Pancreas (tissue), 10 donors: ENCODE measurements at regions not wholly inside any gene's neighbourhood (a gene's known extent, or its start where the extent isn't known, plus 50 kb on each side); places are given as distances from the start of the nearest gene placed in this dataset.

Experiments
- ATAC-seq, 4 donors: fragments of 200-7000 bp; cut with Tn5 transposase; one replicate each; pipeline versions ENCODE4 v1.8.0 to v1.9.1; 2020; ENCODE audit warnings: mild to moderate bottlenecking in 4 of 4, moderate library complexity in 4 of 4
- DNase-seq, 6 donors: peaks; one replicate each; pipeline ENCODE4 v3.0.0-alpha.2; 2020
- FAIRE-seq: peaks from 2 replicates; lab custom pipeline; 2012; peaks lifted over from hg19 to GRCh38; lab: Jason Lieb, UNC
- H3K27ac ChIP-seq, 4 donors: fragments of 200-600 bp; sonication (generic); 1 replicate in 3 of 4; 2 replicates in 1 of 4; pipeline versions ENCODE4 v1.5.0 to v1.8.0; 2020
- H3K27me3 ChIP-seq, 4 donors: fragments of 200-600 bp; one replicate each; pipeline ENCODE4 v1.8.0; 2021
- H3K36me3 ChIP-seq, 3 donors: fragments of 200-600 bp; sonication (generic) in 1 of 3; one replicate each; pipeline versions ENCODE4 v1.5.0 to v1.8.0; 2020 to 2021
- H3K4me1 ChIP-seq, 3 donors: fragments of 200-600 bp; one replicate each; pipeline ENCODE4 v1.8.0; 2021
- H3K4me3 ChIP-seq, 4 donors: fragments of 200-600 bp; sonication (generic) in 2 of 4; one replicate each; pipeline versions ENCODE4 v1.5.0 to v1.8.0; 2020 to 2021
- H3K9me3 ChIP-seq, 4 donors: fragments of 200-600 bp; one replicate each; pipeline ENCODE4 v1.8.0; 2021
- CTCF ChIP-seq, 4 donors: fragments of 200-600 bp; sonication (generic) in 3 of 4; IDR thresholded peaks; one replicate each; pipeline versions ENCODE4 v1.5.0 to v1.8.0; 2021; ENCODE audit warnings: antibody characterized with exemption in 4 of 4
- WGBS, 2 donors: extraction: QIAGEN DNeasy Blood & Tissue Kit; methylation state at CpG; one replicate each; pipeline ENCODE4 v1.1.7; 2013; 5-methylcytosine and 5-hydroxymethylcytosine counted together
- intact Hi-C, 3 donors: fragments of 100-400 bp; cut with DNase I; formaldehyde crosslinking; loops; one replicate each; pipeline versions ENCODE4 v1.11.1 to v1.14.2; 2022
- donor health status: healthy with polysubstance abuse.
- donor health status: DM: no; HTN: no; CAD: no; lungs with moderate emphysema.
- donor health status: DM: no; HTN: no; CAD: no.
- donor health status: control.
- donor health status: control.
- donor health status: Bipolar disorder and iron deficiency.
- donor health status: DM: yes; HTN: yes; CAD: no.
- donor health status: DM: no; HTN: no; CAD: no.
- donor health status: DM: no; HTN: no; CAD: no.
- donor health status: DM: yes; HTN: yes; CAD: no.

- H3K4me1 ChIP-seq: peaks cover 0 to 3% (median 0%) of the 10 kb centered on the region in 3 donors
- no peaks in the 10 kb centered on the region for H3K36me3 ChIP-seq
- H3K27ac ChIP-seq: no peak overlapping the region
- 49 to 60% methylated on average over 4 of the region's 4 CpGs for WGBS, 2 donors
- no peaks in the 10 kb centered on the region for H3K27me3 ChIP-seq
- ATAC-seq (no peak), FAIRE-seq (no peak), DNase-seq (no peak)
- no peak overlapping the region for H3K4me3 ChIP-seq
- no peaks in the 10 kb centered on the region for H3K9me3 ChIP-seq
- TF ChIP-seq CTCF (IDR thresholded peaks at IDR 0.05): no peak
- intact Hi-C loops: no loop called here
These were observed 78.7 kb downstream of the CASP12 start for GRCh38 chr11:104819603-104820002.

- no peak overlapping the region for H3K27ac ChIP-seq
- no peak for DNase-seq
- TF ChIP-seq CTCF (IDR thresholded peaks at IDR 0.05): no peak
- no peaks in the 10 kb centered on the region for H3K36me3 ChIP-seq
- FAIRE-seq: no peak
- H3K9me3 ChIP-seq: no peaks in the 10 kb centered on the region
- H3K4me1 ChIP-seq: peaks cover 0 to 3% (median 0%) of the 10 kb centered on the region in 3 donors
- intact Hi-C loops: no loop called here
- no peak for ATAC-seq
- H3K4me3 ChIP-seq: no peak overlapping the region
- H3K27me3 ChIP-seq: no peaks in the 10 kb centered on the region
These were observed 79.2 kb downstream of the CASP12 start for GRCh38 chr11:104819107-104819506.

- no peaks in the 10 kb centered on the region for H3K36me3 ChIP-seq
- H3K4me3 ChIP-seq: no peak overlapping the region
- no peaks in the 10 kb centered on the region for H3K27me3 ChIP-seq
- DNase-seq: no peak
- intact Hi-C loops: no loop called here
- H3K4me1 ChIP-seq: peaks cover 0 to 3% (median 0%) of the 10 kb centered on the region in 3 donors
- H3K9me3 ChIP-seq: no peaks in the 10 kb centered on the region
- 60 to 69% methylated on average over 3 of the region's 3 CpGs for WGBS, 2 donors
- H3K27ac ChIP-seq: no peak overlapping the region
- TF ChIP-seq CTCF (IDR thresholded peaks at IDR 0.05): no peak
- FAIRE-seq: no peak
- no peak for ATAC-seq
These were observed 80.3 kb downstream of the CASP12 start for GRCh38 chr11:104817973-104818372.

- intact Hi-C loops: no loop called here
- no peaks in the 10 kb centered on the region for H3K36me3 ChIP-seq
- no peak overlapping the region for H3K4me3 ChIP-seq
- H3K4me1 ChIP-seq: no peaks in the 10 kb centered on the region
- TF ChIP-seq CTCF (IDR thresholded peaks at IDR 0.05): no peak
- DNase-seq (no peak), FAIRE-seq (no peak), ATAC-seq (no peak)
- H3K9me3 ChIP-seq: no peaks in the 10 kb centered on the region
- no peaks in the 10 kb centered on the region for H3K27me3 ChIP-seq
- no peak overlapping the region for H3K27ac ChIP-seq
- 65 to 72% methylated on average over 2 of the region's 2 CpGs for WGBS, 2 donors
These were observed 84.7 kb downstream of the CASP12 start for GRCh38 chr11:104813532-104813931.

- no peak for DNase-seq
- WGBS, 2 donors: 41% methylated on average over 8 of the region's 8 CpGs
- Histone ChIP-seq H3K27me3 (no peaks in the 10 kb centered on the region), H3K9me3 (no peaks in the 10 kb centered on the region), H3K4me1 (no peaks in the 10 kb centered on the region), H3K36me3 (no peaks in the 10 kb centered on the region), H3K4me3 (no peak overlapping the region), H3K27ac (no peak overlapping the region)
- TF ChIP-seq CTCF (IDR thresholded peaks at IDR 0.05): no peak
- intact Hi-C loops: no loop called here
- ATAC-seq: no peak
- no peak for FAIRE-seq
These were observed 86.0 kb downstream of the CASP12 start for GRCh38 chr11:104812103-104812788.
